Endothelial cell of umbilical vein (primary cell): ENCODE measurements at regions not wholly inside any gene's neighbourhood (a gene's known extent, or its start where the extent isn't known, plus 50 kb on each side); places are given as distances from the start of the nearest gene placed in this dataset.

Experiments used
- BruUV-seq: library from RNA; stranded (reverse); fragments of 400-500 nt; replicated peaks from 2 replicates; lab custom pipeline; 2021; lab: Mats Ljungman, UMichigan
- CTCF ChIA-PET: fragments of 300-600, 350-600 bp; sonication (Branson Sonifier 250); formaldehyde crosslinking; loops from one replicate; lab custom pipeline; 2021; ENCODE audit warnings: antibody characterized with exemption, inconsistent platforms; lab: Charles Lee
- POLR2A ChIA-PET: fragments of 300-600, 350-600 bp; sonication (Branson Sonifier 250); formaldehyde crosslinking; loops from one replicate; lab custom pipeline; 2021; ENCODE audit warnings: antibody characterized with exemption, inconsistent platforms; lab: Charles Lee
- DNase-seq: peaks from one replicate; pipeline ENCODE4 v3.0.0-alpha.2; 2011; ENCODE audit warnings: low read depth, low spot score
- FAIRE-seq: peaks from 2 replicates; lab custom pipeline; 2011; peaks lifted over from hg19 to GRCh38; lab: Jason Lieb, UNC
- H2AFZ ChIP-seq: 2 replicates; pipeline ENCODE4 v1.6.0; 2012; ENCODE audit warnings: low read depth, low read length, control low read depth, inconsistent platforms
- H3K27ac ChIP-seq: 2 replicates; pipeline ENCODE4 v1.5.1; 2011; ENCODE audit warnings: low read depth, mild to moderate bottlenecking, control low read depth, low read length, moderate library complexity; ENCODE audit not compliant: insufficient read depth
- H3K27me3 ChIP-seq, 2 experiments: 2 replicates each; pipeline versions ENCODE4 v1.6.0 to v1.6.1; 2011; ENCODE audit warnings: low read length in 2 of 2, mixed read lengths in 1 of 2; ENCODE audit not compliant: control insufficient read depth in 2 of 2, insufficient read depth in 2 of 2
- H3K36me3 ChIP-seq, 2 experiments: 2 replicates in 1 of 2; 3 replicates in 1 of 2; pipeline ENCODE4 v1.5.1; 2011; ENCODE audit warnings: low read length in 2 of 2, mild to moderate bottlenecking in 1 of 2, moderate library complexity in 1 of 2; ENCODE audit not compliant: control insufficient read depth in 2 of 2, insufficient read depth in 2 of 2; ENCODE audit errors: extremely low read depth in 1 of 2
- H3K4me1 ChIP-seq: 3 replicates; pipeline ENCODE4 v1.5.1; 2011; ENCODE audit warnings: mild to moderate bottlenecking, low read length; ENCODE audit not compliant: control insufficient read depth, insufficient read depth; ENCODE audit errors: extremely low read depth
- H3K4me2 ChIP-seq: 2 replicates; pipeline ENCODE4 v1.6.1; 2011; ENCODE audit warnings: low read length, control low read depth, mixed read lengths; ENCODE audit not compliant: insufficient read depth
- H3K4me3 ChIP-seq, 3 experiments: fragments of 200-600 bp in 1 of 3; sonication (generic), shearing (Covaris generic) in 1 of 3; replicated peaks in 1 of 3; 2 replicates each; pipeline ENCODE4 v1.5.1; 2011 to 2016; ENCODE audit warnings: control low read depth in 3 of 3, low read length in 3 of 3, mild to moderate bottlenecking in 2 of 3, inconsistent platforms in 1 of 3, low read depth in 1 of 3, moderate library complexity in 1 of 3; ENCODE audit not compliant: insufficient read depth in 1 of 3
- H3K79me2 ChIP-seq: 2 replicates; pipeline ENCODE4 v1.6.0; 2012; ENCODE audit warnings: low read length, inconsistent platforms; ENCODE audit not compliant: control insufficient read depth, insufficient read depth
- H3K9ac ChIP-seq: replicated peaks from 2 replicates; pipeline ENCODE3; 2011; ENCODE audit warnings: low read length, control low read depth; ENCODE audit not compliant: insufficient read depth; ENCODE audit errors: extremely low read depth
- H3K9me1 ChIP-seq: replicated peaks from 3 replicates; pipeline ENCODE4 v1.6.0; 2011; ENCODE audit warnings: mild to moderate bottlenecking, low read length; ENCODE audit not compliant: control insufficient read depth, insufficient read depth; ENCODE audit errors: extremely low read depth
- H3K9me3 ChIP-seq: replicated peaks from 2 replicates; pipeline ENCODE4 v1.5.1; 2012; ENCODE audit warnings: low read length, inconsistent platforms; ENCODE audit not compliant: control insufficient read depth, insufficient read depth
- H4K20me1 ChIP-seq: replicated peaks from 2 replicates; pipeline ENCODE3; 2011; ENCODE audit warnings: mild to moderate bottlenecking, low read length; ENCODE audit not compliant: control insufficient read depth, insufficient read depth; ENCODE audit errors: extremely low read depth
- EZH2 ChIP-seq: IDR thresholded peaks from 2 replicates; pipeline ENCODE4 v1.6.1; 2012; ENCODE audit warnings: borderline replicate concordance, low read depth, mild to moderate bottlenecking, moderate library complexity, low read length, inconsistent platforms; ENCODE audit not compliant: severe bottlenecking
- FOS ChIP-seq: IDR thresholded peaks from 2 replicates; pipeline ENCODE4 v1.6.1; 2011; ENCODE audit warnings: mild to moderate bottlenecking, low read length, moderate library complexity, borderline replicate concordance; ENCODE audit not compliant: insufficient read depth
- GATA2 ChIP-seq: IDR thresholded peaks from 2 replicates; pipeline ENCODE4 v1.7.0; 2011; ENCODE audit warnings: low read depth, mild to moderate bottlenecking, moderate library complexity, mixed read lengths, low read length; ENCODE audit not compliant: insufficient read length, insufficient read depth
- JUN ChIP-seq: IDR thresholded peaks from 2 replicates; pipeline ENCODE4 v1.6.1; 2011; ENCODE audit warnings: borderline replicate concordance, low read depth; ENCODE audit not compliant: insufficient read length, insufficient read depth
- MAX ChIP-seq: IDR thresholded peaks from 2 replicates; pipeline ENCODE4 v1.6.1; 2011; ENCODE audit not compliant: insufficient read depth, insufficient read length
- MYC ChIP-seq: IDR thresholded peaks from one replicate; pipeline ENCODE4 v1.6.1; 2011; ENCODE audit warnings: mild to moderate bottlenecking, low read depth, low read length
- POLR2A ChIP-seq: IDR thresholded peaks from 2 replicates; pipeline ENCODE4 v1.6.1; 2012; ENCODE audit warnings: low read depth, mild to moderate bottlenecking, control low read depth, low read length
- POLR2AphosphoS5 ChIP-seq: IDR thresholded peaks from 2 replicates; pipeline ENCODE4 v1.6.1; 2012; ENCODE audit warnings: low read depth, mild to moderate bottlenecking, control low read depth, low read length, moderate library complexity; ENCODE audit not compliant: insufficient read depth
- dilution Hi-C: fragments of 300-500 bp; cut with MboI; formaldehyde crosslinking; loops from one replicate; pipeline ENCODE4 v1.15.0; 2019; ENCODE audit warnings: low sequenced_read_pairs; ENCODE audit not compliant: extremely low pct_ligation_motif_present
- intact Hi-C: fragments of 100-400 bp; cut with micrococcal nuclease; formaldehyde crosslinking; loops from one replicate; pipeline ENCODE4 v1.10.0; 2022
- TF ChIP-seq, protein P1 (sequence below), 2 donors: IDR thresholded peaks; 1 replicate in 1 of 2; 2 replicates in 1 of 2; pipeline ENCODE4 v1.5.1; 2011; ENCODE audit warnings: low read length in 2 of 2, mild to moderate bottlenecking in 2 of 2, moderate library complexity in 2 of 2, control low read depth in 1 of 2, inconsistent platforms in 1 of 2, low read depth in 1 of 2; ENCODE audit not compliant: insufficient read depth in 1 of 2; ENCODE audit errors: extremely low read depth in 1 of 2

GRCh38 chr5:35405938-35406337 lies 175.7 kb upstream of the PRLR start:
- dilution Hi-C loops = no loop called here
- no peak overlapping the region for H3K9ac ChIP-seq
- H3K4me1 ChIP-seq = no peaks in the 10 kb centered on the region
- BruUV-seq = no TSS peak
- H3K9me3 ChIP-seq = no peaks in the 10 kb centered on the region
- no peak for DNase-seq
- no peak for FAIRE-seq
- no peaks in the 10 kb centered on the region for H3K27me3 ChIP-seq
- no peaks in the 10 kb centered on the region for H3K36me3 ChIP-seq
- H3K4me2 ChIP-seq = no peak overlapping the region
- H3K79me2 ChIP-seq = no peaks in the 10 kb centered on the region
- ChIA-PET POLR2A (no interaction called here), CTCF (no interaction called here)
- TF ChIP-seq JUN (no peak), MYC (no peak), FOS (no peak), GATA2 (no peak), MAX (no peak), POLR2AphosphoS5 (no peak), EZH2 (no peak), POLR2A (no peak)
- TF ChIP-seq, protein P1, sequence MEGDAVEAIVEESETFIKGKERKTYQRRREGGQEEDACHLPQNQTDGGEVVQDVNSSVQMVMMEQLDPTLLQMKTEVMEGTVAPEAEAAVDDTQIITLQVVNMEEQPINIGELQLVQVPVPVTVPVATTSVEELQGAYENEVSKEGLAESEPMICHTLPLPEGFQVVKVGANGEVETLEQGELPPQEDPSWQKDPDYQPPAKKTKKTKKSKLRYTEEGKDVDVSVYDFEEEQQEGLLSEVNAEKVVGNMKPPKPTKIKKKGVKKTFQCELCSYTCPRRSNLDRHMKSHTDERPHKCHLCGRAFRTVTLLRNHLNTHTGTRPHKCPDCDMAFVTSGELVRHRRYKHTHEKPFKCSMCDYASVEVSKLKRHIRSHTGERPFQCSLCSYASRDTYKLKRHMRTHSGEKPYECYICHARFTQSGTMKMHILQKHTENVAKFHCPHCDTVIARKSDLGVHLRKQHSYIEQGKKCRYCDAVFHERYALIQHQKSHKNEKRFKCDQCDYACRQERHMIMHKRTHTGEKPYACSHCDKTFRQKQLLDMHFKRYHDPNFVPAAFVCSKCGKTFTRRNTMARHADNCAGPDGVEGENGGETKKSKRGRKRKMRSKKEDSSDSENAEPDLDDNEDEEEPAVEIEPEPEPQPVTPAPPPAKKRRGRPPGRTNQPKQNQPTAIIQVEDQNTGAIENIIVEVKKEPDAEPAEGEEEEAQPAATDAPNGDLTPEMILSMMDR (IDR thresholded peaks at IDR 0.05; ENCODE audit: extremely low read depth in 1 of 2, insufficient read depth in 1 of 2, low read depth in 1 of 2, low read length in 2 of 2) = no peak
- no peaks in the 10 kb centered on the region for H3K9me1 ChIP-seq
- H3K27ac ChIP-seq = no peak overlapping the region
- H2AFZ ChIP-seq = no peak overlapping the region
- no peak overlapping the region for H3K4me3 ChIP-seq
- intact Hi-C loops = no loop called here
- no peaks in the 10 kb centered on the region for H4K20me1 ChIP-seq
